GM19452 (cell line): ENCODE measurements at regions not wholly inside any gene's neighbourhood (a gene's known extent, or its start where the extent isn't known, plus 50 kb on each side); places are given as distances from the start of the nearest gene placed in this dataset.
"Not testable (repeated sequence)": the region's sequence is repeated elsewhere in the genome, so short reads cannot be mapped to it uniquely, and the experiment has no call there.

ENCODE experiments used
- ATAC-seq: cut with Tn5 transposase; IDR thresholded peaks from one replicate; pipeline ENCODE4 v1.9.1; 2021; ENCODE audit not compliant: unreplicated experiment

DNA sequence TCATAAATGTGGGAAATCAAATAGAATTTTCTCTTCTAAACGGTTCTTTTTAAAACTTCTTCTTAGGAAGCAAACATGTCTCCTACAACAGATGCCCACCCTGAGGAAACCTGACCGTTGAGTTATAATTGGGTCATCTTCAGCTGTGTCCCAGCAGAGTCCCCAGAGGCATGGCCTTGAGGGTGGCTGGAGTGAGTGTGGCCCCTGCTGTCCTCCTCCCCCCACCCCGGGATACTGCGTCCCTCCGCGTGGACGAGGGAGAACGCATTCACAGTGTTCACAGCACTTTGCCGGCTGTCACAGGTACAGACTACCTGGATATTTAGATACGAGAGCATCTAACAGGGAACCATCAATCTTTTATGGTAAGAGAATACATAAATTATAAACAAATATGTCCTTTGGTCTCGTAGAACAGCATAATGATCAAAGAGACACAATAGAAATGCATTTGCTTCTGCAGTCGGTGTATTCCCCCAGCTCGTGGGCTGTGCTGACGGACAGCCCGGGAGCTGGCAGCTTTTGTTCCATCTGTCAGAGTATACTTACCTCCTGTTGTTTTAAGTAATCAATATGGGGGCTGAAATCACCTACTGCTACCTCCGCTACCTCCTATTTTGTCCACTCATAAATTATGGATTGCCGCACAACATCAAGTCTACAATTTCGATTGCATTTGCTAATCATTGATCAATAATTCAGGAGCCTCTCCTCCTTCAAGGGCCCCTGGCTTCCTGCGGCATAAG is 214.7 kb downstream of the IRX2 start:
- no peak for ATAC-seq

DNA sequence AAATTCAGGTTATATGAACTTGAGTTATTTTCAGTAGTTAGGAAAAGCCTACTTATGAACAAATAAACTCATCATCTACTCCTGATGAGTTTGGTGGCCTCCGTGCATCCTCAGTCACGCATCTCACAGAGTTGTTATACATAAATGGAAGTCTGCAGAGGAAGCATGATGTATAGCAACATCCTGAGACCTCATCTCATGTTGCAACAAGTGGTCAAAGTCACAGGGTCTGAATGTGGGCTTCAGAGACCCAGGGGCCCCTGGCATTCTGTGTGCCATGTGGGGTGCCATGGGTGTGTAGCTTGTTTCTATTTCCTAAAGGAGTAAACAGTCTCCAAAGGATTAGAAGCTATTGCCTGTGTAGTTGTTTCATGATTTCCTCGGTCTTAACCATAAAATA is 216.5 kb downstream of the IRX2 start:
- ATAC-seq = no peak

DNA sequence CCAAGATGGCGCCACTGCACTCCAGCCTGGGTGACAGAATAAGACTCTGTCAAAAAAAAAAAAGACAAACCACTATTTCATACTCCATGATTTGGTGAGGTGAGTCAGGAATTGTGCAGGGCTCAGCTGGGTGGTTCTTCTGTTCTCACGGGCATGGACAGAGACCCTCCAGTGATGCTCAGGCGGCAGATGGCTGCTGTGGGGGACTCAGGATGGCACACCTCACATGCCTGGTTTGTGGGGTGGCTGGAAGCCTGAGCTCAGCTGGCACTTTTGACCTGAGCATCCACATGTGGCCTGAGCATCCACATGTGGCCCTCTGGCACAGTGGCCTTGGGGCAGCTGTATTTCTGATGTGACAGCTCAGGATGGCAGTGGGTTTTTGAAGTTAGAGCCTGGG is 217.2 kb downstream of the IRX2 start:
- ATAC-seq = no peak

DNA sequence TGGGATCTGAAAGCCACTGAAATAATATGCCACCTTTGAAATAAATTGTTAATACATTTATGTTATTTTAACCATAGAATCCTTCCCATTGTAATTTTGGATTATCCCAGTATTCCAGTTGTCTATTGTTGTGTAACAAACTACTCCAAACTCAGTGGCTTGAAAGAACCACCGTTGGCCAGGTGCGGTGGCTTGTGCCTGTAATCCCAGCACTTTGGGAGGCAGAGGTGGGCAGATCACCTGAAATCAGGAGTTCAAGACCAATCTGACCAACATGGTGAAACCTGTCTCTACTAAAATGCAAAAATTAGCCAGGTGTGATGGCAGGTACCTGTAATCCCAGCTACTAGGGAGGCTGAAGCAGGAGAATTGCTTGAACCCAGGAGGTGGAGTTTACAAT is 217.6 kb downstream of the IRX2 start:
- ATAC-seq = not testable (repeated sequence)

DNA sequence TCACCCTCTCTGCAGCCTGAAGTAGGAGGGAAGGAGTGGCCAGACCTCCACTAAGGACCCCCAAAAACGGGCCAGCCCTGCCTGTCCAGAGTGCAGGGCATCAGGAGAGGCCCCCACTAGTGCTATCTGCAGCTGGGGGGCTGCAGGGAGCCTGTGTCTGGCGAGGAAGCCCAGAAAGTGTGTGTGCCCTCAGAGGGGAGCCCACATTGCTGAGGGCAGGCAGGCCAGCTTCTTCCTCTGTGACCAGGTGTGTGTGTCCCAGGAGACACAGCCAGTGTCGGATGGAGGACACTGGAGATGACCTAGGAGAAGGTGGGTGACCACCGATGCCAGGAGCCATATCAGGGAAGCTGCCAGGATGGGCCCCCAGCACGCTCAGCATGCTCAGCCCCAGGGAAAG is 218.7 kb downstream of the IRX2 start:
- ATAC-seq = no peak

DNA sequence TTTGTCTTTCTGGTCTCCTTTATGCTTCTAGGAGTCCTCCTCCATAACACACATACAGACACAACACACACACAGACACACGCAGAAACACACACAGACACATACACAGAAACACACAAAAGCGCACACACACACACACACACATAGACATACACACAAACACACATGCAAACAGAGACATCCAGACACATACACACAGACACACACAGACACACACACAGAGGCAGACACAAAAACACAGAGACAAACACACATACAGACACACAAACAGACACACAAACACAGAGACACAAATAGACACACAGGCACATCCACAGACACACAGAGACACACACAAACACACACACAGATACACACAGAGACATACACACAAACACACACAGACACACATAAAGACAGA is 220.2 kb downstream of the IRX2 start:
- ATAC-seq = no peak

DNA sequence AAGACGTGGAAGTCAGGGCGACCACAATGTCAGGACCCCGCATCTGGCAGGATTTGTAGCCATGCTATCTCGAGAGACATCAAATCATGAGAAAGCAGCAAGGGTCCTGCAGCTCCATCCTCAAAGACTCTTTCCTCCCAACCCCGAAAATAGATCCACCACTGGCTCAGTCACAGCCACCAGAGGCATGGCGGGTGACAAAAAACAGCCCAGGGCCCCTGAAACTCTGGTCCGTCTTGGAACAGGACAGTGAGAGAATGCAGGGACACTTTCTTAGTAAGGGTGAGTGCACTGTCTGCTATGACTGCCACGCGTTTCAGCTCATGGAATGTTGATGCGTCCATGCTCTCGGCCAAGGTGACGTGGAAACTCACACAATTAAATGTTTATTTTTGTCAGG is 220.9 kb downstream of the IRX2 start:
- no peak for ATAC-seq

DNA sequence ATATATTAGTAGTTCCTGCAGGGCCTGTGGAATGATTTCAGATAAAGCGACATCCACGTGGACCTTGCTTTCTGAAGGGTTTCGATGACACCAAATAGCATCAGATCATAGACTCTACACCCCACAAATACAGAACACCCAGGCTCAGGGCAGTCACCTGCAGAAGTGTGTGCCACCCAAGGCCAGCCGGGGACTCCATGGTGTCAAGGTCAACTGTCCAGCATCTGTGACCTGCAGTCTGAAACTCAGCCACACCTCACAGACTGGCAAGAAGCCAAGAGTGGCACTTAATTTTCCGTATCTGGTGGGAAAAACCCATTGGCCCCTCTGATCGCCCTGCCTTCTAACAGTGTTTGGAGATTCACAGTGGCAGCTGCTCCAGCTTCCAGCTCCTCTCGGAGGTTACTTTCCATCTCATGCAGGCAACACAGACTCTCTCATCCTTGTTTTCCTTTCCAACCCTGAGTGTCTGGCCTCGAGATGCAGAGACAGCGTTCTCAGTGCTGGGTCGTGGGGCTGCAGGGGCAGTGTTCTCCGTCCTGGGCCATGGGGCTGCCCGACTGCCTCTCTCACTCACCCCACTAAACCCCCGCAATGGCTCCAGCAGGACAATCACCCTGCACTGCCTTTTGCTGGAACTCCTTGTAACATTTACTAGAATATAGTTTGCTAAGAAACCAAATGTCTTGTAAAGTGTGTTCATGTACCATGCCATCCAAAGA is 221.9 kb downstream of the IRX2 start:
- no peak for ATAC-seq

DNA sequence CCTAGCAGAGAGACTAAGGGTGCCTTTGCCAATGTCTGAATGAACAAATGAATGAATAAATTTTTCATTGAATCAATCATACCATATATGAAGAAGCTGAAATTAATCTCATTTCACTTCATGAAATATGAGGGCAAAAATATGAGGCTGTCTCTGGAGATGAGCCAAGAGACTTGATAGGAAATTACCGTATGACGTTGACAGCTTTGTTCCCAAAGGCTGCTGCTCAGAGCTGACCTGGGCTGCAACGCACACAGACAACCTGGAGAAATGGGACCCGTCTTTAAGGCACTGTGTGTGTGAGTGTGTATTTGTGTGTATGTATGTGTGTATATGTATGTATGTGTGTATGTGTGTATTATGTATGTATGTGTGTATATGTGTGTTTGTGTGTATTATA is 226.1 kb downstream of the IRX2 start:
- ATAC-seq = no peak

DNA sequence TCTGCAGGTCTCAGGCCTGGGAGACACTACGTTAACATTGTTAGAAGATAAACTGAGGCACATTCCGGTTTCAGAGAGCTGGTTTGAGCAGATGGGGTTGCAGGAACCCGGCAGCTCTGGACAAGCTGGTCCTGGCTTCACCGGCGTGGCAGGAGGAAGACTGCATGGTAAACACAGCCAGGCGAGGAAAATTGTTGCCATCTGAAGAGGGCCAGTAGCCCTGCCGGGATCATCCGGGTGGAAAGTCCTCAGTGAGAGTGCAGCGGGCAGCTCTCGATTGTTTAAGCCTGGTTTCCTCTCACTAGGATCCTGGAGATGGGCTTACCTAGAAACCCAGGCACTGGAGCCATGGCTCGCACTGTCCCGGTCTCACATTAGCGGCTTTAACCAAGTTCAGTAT is 226.9 kb downstream of the IRX2 start:
- ATAC-seq = no peak

DNA sequence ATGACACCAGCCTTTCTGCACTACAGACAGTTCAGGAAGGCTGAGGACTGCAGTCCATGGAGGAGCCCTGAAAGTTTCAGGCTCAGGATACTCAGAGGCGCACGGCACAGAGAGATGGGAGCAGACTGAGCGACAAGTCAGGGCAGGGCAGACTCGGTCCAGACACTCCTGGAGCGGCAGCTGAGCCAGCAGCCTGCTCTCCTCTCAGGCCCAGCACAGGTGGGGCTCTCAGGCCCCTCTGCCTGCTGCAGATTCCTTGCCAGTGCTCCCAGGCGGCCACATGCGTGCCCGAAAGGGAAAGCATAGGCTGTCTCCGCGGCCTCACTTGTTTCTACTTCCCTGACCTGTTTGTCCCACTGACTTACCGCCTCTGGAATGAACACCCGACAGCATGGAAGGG is 228.3 kb downstream of the IRX2 start:
- no peak for ATAC-seq

DNA sequence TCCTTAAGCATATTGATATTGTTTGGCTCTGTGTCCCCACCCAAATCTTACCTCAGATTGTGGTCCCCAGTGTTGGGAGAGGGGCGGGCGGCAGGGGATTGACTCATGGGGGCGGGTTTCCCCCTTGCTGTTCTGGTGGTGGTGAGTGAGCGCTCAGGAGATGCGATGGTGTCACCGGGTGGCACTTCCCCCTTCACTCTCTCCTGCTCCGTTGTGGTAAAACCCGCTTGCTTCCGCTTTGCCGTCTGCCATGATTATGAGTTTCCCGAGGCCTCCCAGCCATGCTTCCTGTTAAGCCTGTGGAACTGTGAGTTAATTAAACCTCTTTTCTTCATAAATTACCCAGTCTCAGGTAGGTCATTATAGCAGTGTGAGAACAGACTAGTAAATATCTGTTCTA is 229.1 kb downstream of the IRX2 start:
- ATAC-seq = no peak

DNA sequence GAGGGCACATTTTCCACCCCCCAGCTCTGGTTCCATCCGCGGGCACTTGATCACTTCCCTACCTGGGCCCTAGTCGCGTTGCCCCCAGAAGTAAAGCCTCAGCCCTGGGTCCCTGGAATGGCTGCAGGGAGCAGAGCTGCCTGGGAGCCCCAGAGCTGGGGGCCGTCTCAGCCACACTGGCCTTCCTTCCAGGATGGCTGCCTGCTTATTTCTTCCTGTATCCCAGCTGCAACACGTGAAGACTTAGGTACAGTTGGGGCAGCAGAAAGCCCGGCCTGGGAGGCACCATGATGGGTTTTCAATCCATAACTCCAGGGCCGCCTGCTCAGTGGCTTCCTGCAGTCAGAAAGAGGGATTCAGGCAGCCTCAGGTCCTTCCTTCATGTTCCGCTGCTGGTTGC is 232.3 kb downstream of the IRX2 start:
- ATAC-seq = no peak

DNA sequence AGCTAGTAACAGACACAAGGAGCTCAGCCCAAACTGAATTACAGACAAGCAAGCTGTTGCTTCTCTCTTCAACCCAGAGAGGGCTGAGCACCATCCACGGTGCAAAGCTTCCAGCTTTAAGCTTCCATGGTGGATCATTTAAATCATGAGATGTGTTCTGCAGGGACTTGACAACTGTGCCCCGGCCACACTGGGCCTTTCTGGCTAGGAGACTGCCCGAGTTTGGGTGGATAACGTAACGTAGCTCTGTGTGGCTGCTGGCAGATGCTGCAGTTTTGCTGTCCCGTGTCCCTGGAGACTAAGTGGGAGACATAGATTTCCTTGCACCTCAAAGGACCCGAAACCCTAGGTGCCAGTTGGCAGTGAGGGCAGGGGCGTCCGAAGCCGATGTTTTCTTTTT is 234.0 kb downstream of the IRX2 start:
- ATAC-seq = no peak

DNA sequence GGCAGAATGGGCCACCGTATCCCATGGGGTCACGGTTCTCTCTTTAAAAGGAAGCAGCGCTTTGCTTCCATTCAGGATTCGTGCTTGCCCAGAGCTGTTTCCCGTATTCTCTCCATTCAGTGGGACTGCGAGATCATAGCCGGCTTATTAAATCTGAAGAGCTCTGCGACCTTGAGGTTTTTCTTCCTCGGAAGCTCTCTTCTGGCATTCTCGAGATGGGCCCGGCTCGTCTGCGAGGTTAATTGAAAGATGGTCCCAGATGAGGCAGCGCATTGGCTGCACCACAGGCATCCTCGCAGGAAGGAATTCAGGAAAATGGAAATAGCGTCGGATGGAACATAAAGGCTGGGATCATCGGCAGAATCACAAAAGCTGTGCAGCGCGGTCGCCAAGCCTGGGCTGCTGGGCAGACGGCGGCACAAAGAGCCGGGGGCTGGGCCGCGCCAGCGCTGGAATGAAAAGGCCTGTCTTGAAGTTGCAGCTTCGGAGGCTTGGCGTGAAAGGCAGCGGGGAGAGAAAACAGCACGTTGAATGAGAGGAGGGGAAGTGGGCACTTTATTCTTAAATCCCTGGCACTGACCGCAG is 236.2 kb downstream of the IRX2 start:
- no peak for ATAC-seq

DNA sequence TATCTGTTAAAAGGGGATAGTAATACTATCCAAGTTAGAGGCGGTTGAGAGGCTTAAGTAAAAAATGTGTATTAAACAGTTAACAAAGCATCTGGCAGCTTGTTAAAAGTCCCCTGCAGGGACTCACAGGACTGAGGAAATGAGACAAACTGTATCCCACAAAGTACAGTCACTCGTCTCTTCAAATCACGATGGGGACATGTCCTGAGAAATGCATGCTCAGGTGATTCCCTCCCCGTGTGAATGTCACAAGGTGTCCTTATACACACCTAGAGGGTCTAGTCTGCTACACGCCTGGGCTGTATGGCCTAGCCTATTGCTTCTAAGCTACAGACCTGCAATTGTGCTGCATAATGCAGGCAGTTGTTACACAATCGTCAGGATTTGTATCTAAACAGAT is 237.0 kb downstream of the IRX2 start:
- ATAC-seq = no peak

DNA sequence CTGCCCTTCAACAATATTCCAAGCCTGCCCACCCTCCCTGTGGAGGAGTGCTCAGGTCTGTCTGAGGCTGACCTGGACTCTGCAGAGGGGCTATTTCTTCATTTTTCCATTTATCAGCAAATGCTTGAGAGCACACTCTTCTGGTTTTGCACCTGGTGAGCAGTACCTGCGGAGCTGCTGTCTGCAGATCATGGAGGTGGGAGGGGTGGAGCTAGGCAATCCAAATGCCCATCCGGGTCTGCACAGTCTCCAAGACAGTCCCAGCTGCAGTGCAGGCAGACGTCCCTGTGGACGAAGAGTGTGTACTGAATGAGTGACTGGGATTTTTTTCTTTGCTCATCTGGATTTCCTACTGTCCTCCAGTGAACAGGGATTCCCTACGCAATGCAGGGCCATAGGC is 239.8 kb downstream of the IRX2 start:
- no peak for ATAC-seq

DNA sequence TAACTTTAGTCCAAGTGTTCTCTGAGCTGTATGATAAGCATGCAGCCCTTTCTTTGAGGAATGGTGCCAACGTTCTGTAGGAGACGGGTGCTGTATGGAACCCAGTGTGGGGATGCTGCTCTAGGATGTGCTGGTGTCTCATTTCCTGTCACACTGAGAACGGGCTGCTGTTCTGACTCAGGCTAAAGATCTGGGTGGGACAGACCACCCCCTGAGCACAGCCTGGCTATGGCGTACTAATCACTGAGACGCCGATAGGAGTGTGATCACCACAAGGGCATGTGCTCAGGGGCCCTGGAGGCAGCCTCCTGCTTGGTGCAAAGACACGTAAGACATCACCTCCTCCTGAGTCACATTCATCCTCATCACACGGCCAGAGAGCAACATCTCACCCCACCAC is 240.4 kb downstream of the IRX2 start:
- no peak for ATAC-seq

DNA sequence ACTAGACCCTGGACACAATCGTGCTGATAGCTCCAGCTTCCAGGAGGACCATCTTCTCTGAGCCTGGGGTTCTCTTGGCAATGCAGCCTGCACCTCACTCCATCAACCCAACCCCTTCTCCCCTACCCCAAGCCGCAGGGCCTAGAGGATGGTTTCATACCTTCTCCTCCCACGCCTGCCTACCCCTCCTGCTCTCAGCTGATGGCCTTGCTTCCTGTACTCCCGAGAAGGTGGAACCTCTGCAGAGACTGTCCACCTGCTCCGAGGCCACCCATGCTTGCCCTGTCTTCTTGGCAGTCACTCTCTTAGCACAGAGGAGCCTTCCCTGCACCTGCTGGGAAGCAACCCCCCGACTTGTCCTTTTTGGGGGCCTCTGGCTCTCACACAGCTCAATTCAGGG is 241.9 kb downstream of the IRX2 start:
- no peak for ATAC-seq

DNA sequence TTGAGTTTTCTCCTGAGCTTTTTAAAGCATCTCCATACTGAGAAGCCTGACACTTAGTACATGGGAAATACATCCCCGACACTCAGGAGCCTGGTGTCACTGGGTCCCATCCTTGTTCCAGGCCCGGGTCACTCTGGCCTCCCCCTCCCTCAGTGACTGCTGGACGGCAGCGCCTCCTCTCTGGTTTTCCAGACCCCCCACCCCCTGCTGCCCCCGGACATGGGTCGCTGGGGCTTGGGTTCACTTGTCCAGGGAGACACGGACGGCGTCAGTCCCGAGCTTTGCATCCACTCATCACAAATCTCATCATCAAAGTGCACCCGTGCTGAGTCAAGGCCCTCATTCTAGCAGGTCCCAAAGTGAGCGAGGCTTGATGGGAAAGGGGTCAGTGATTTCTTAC is 243.0 kb downstream of the IRX2 start:
- ATAC-seq = no peak

DNA sequence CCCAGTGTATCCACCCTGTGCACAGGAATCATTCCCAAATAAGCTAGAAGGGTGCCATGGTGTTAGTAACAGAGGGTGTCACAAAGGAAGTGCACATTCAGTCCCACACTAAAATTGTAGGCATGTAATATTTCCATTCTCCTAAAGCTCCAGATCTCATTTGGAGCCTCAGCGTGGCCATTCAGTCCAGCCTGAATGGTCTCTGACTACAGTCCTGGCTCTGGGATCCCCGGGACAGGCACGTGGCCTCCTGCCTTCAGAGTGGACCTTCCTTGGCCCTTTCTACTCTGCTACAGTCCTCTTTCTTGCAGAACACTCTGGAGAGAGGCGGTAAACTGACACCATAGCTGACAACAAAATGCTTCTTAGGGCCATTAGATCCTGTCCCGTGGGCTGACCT is 243.9 kb downstream of the IRX2 start:
- no peak for ATAC-seq

DNA sequence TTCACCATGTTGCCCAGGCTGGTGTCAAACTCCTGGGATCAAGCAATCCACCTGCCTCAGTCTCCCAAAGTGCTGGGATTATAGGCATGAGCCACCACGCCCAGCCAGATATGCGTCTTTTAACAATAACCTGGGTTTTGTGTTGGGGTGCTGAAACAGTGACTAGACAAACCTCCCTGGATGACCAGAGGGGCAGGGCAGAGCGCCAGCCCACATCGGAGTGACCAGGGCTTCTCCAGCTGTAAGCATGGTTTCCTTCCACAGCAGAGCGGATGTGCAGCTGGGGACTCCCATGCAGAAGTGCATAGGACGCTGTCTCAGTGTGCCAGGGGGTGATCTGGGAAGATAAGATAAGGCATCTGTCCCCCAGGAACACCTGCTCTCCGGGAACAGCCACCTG is 244.9 kb downstream of the IRX2 start:
- ATAC-seq = no peak

DNA sequence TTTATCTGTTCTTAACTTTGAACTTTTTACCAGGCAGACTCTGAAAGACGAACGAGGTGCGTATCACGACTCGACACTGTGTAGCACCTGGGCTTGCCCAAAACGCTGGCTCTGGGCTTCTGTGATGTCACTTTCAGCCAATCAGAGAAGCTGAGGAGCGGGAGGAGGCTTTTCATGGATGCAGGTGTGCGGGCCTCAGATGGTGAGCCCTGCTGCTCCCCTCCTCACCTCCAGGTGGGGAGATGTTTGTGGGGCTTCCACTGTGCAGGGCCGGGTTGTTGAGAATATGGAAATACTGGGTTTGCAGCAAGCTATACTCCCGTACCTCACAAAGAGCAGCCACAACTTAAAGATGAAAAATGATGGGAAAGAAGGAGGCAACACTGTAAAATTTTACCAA is 246.3 kb downstream of the IRX2 start:
- no peak for ATAC-seq
